Liver (tissue), 8 donors: ENCODE measurements at regions not wholly inside any gene's neighbourhood (a gene's known extent, or its start where the extent isn't known, plus 50 kb on each side); places are given as distances from the start of the nearest gene placed in this dataset.

Experiments
- DNase-seq: peaks from one replicate; pipeline ENCODE4 v3.0.0-alpha.2; 2017; ENCODE audit warnings: low spot score
- H3K27ac ChIP-seq, 2 donors: one replicate each; pipeline ENCODE4 v1.7.0; 2013; ENCODE audit warnings: inconsistent platforms in 2 of 2, low read length in 2 of 2, control low read depth in 1 of 2, low read depth in 1 of 2, mild to moderate bottlenecking in 1 of 2
- H3K27me3 ChIP-seq, 4 donors: one replicate each; pipeline versions ENCODE4 v1.6.1 to v1.7.0; 2013; ENCODE audit warnings: low read length in 3 of 4, inconsistent platforms in 1 of 4, mild to moderate bottlenecking in 1 of 4, moderate library complexity in 1 of 4; ENCODE audit not compliant: control insufficient read depth in 4 of 4, insufficient read depth in 4 of 4
- H3K36me3 ChIP-seq, 4 donors: one replicate each; pipeline versions ENCODE4 v1.6.1 to v1.7.0; 2013; ENCODE audit warnings: low read length in 3 of 4, mild to moderate bottlenecking in 3 of 4, low read depth in 1 of 4, moderate library complexity in 1 of 4; ENCODE audit not compliant: control insufficient read depth in 4 of 4, insufficient read depth in 3 of 4
- H3K4me1 ChIP-seq, 4 donors: one replicate each; pipeline versions ENCODE4 v1.6.1 to v1.7.0; 2013; ENCODE audit warnings: low read length in 3 of 4, mild to moderate bottlenecking in 3 of 4, moderate library complexity in 1 of 4; ENCODE audit not compliant: control insufficient read depth in 4 of 4, insufficient read depth in 4 of 4
- H3K4me3 ChIP-seq, 3 donors: one replicate each; pipeline versions ENCODE4 v1.6.1 to v1.7.0; 2013; ENCODE audit warnings: low read length in 3 of 3, control low read depth in 1 of 3, low read depth in 1 of 3, mild to moderate bottlenecking in 1 of 3
- H3K9ac ChIP-seq, 2 donors: one replicate each; pipeline ENCODE4 v1.7.0; 2013; ENCODE audit warnings: low read length in 2 of 2, mild to moderate bottlenecking in 2 of 2, moderate library complexity in 2 of 2, control low read depth in 1 of 2, low read depth in 1 of 2
- H3K9me3 ChIP-seq, 4 donors: one replicate each; pipeline versions ENCODE4 v1.6.1 to v1.7.0; 2013; ENCODE audit warnings: low read length in 3 of 4; ENCODE audit not compliant: control insufficient read depth in 4 of 4
- EGR1 ChIP-seq, 2 donors: IDR thresholded peaks; 2 replicates each; pipeline ENCODE4 v1.6.1; 2016 to 2018; ENCODE audit warnings: antibody characterized with exemption in 2 of 2, low read depth in 2 of 2
- FOXA1 ChIP-seq: IDR thresholded peaks from 2 replicates; pipeline ENCODE4 v1.6.1; 2016; ENCODE audit warnings: antibody characterized with exemption
- FOXA2 ChIP-seq: IDR thresholded peaks from 2 replicates; pipeline ENCODE4 v1.6.1; 2016; ENCODE audit warnings: antibody characterized with exemption
- GABPA ChIP-seq, 2 donors: IDR thresholded peaks in 1 of 2; conservative IDR thresholded peaks in 1 of 2; 2 replicates each; pipeline ENCODE4 v1.6.1; 2016; ENCODE audit warnings: antibody characterized with exemption in 2 of 2, mild to moderate bottlenecking in 1 of 2, moderate library complexity in 1 of 2
- HNF4A ChIP-seq, 2 donors: conservative IDR thresholded peaks; 2 replicates each; pipeline ENCODE4 v1.6.1; 2016; ENCODE audit warnings: antibody characterized with exemption in 2 of 2, mild to moderate bottlenecking in 2 of 2
- HNF4G ChIP-seq: IDR thresholded peaks from 2 replicates; pipeline ENCODE4 v1.6.1; 2016; ENCODE audit warnings: antibody characterized with exemption
- JUND ChIP-seq, 2 donors: IDR thresholded peaks; 2 replicates each; pipeline ENCODE4 v1.6.1; 2016; ENCODE audit warnings: antibody characterized with exemption in 2 of 2
- RAD21 ChIP-seq, 2 donors: IDR thresholded peaks; 2 replicates each; pipeline ENCODE4 v1.6.1; 2016; ENCODE audit warnings: antibody characterized with exemption in 2 of 2, mild to moderate bottlenecking in 2 of 2
- RXRA ChIP-seq, 2 donors: IDR thresholded peaks; 2 replicates each; pipeline ENCODE4 v1.6.1; 2017 to 2018; ENCODE audit warnings: antibody characterized with exemption in 2 of 2, mild to moderate bottlenecking in 1 of 2
- SP1 ChIP-seq: IDR thresholded peaks from 2 replicates; pipeline ENCODE4 v1.6.1; 2018; ENCODE audit warnings: antibody characterized with exemption, mild to moderate bottlenecking
- TAF1 ChIP-seq: conservative IDR thresholded peaks from 2 replicates; pipeline ENCODE4 v1.6.1; 2016; ENCODE audit warnings: antibody characterized with exemption, mild to moderate bottlenecking
- YY1 ChIP-seq: IDR thresholded peaks from 2 replicates; pipeline ENCODE4 v1.6.1; 2016; ENCODE audit warnings: antibody characterized with exemption, mild to moderate bottlenecking
- WGBS: extraction: QIAGEN DNeasy Blood & Tissue Kit; methylation state at CpG from one replicate; pipeline ENCODE4 v1.1.7; 2013; 5-methylcytosine and 5-hydroxymethylcytosine counted together
- TF ChIP-seq, protein P1 (sequence below): fragments of 150-350 bp; IDR thresholded peaks from 2 replicates; pipeline ENCODE4 v1.5.1; 2017; ENCODE audit warnings: improper control_type of control experiment, low read depth, low read length; ENCODE audit not compliant: missing input control
- TF ChIP-seq, protein P2 (sequence below): IDR thresholded peaks from 2 replicates; pipeline ENCODE4 v1.6.1; 2016; ENCODE audit warnings: antibody characterized with exemption
- TF ChIP-seq, protein P3 (sequence below): IDR thresholded peaks from 2 replicates; pipeline ENCODE4 v1.6.1; 2016; ENCODE audit warnings: antibody characterized with exemption, mild to moderate bottlenecking
- TF ChIP-seq, protein P4 (sequence below): IDR thresholded peaks from 2 replicates; pipeline ENCODE4 v1.6.1; 2016; ENCODE audit warnings: antibody characterized with exemption
- donor health status: healthy.
- donor health status: healthy.
- donor health status: healthy.
- donor health status: healthy.
- donor health status: healthy.

DNA sequence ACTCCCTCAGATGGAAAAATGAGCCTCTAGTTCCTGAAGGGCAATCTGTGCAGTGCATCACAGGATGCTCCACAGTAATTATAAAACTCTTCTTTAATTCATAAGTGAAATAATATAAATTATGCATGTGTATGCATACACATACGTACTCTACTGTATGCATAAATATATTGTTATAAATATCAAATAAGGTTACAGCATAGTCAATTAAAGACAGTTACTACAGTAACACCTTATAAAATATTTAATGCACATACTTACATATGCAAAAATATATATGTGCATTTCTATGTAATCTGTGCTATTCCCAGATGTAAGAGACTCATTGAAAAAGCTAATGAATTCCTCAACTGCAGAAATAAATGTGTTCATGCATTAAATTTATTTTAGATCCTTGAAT is 1515.1 kb downstream of the CDH11 start:
- 56% methylated on average over 1 of the region's 1 CpG for WGBS
- Histone ChIP-seq H3K27ac (no peak overlapping the region), H3K4me1 (no peaks in the 10 kb centered on the region), H3K9me3 (peaks cover 0 to 2% (median 0%) of the 10 kb centered on the region in 4 donors), H3K9ac (no peak overlapping the region), H3K4me3 (no peak overlapping the region), H3K27me3 (no peaks in the 10 kb centered on the region), H3K36me3 (no peaks in the 10 kb centered on the region)
- no peak for DNase-seq
- no peak for TF ChIP-seq TAF1
- no peak for TF ChIP-seq FOXA2
- no peak for TF ChIP-seq HNF4G
- no peak for TF ChIP-seq HNF4A (conservative IDR thresholded peaks at IDR 0.05)
- TF ChIP-seq EGR1 (IDR thresholded peaks at IDR 0.05; ENCODE audit: low read depth in 2 of 2) = no peak
- TF ChIP-seq, protein P1, sequence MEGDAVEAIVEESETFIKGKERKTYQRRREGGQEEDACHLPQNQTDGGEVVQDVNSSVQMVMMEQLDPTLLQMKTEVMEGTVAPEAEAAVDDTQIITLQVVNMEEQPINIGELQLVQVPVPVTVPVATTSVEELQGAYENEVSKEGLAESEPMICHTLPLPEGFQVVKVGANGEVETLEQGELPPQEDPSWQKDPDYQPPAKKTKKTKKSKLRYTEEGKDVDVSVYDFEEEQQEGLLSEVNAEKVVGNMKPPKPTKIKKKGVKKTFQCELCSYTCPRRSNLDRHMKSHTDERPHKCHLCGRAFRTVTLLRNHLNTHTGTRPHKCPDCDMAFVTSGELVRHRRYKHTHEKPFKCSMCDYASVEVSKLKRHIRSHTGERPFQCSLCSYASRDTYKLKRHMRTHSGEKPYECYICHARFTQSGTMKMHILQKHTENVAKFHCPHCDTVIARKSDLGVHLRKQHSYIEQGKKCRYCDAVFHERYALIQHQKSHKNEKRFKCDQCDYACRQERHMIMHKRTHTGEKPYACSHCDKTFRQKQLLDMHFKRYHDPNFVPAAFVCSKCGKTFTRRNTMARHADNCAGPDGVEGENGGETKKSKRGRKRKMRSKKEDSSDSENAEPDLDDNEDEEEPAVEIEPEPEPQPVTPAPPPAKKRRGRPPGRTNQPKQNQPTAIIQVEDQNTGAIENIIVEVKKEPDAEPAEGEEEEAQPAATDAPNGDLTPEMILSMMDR = no peak
- TF ChIP-seq GABPA (IDR thresholded peaks at IDR 0.05 in 1 of 2, conservative IDR thresholded peaks at IDR 0.05 in 1 of 2) = no peak
- TF ChIP-seq, protein P2, sequence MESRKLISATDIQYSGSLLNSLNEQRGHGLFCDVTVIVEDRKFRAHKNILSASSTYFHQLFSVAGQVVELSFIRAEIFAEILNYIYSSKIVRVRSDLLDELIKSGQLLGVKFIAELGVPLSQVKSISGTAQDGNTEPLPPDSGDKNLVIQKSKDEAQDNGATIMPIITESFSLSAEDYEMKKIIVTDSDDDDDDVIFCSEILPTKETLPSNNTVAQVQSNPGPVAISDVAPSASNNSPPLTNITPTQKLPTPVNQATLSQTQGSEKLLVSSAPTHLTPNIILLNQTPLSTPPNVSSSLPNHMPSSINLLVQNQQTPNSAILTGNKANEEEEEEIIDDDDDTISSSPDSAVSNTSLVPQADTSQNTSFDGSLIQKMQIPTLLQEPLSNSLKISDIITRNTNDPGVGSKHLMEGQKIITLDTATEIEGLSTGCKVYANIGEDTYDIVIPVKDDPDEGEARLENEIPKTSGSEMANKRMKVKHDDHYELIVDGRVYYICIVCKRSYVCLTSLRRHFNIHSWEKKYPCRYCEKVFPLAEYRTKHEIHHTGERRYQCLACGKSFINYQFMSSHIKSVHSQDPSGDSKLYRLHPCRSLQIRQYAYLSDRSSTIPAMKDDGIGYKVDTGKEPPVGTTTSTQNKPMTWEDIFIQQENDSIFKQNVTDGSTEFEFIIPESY = no peak

DNA sequence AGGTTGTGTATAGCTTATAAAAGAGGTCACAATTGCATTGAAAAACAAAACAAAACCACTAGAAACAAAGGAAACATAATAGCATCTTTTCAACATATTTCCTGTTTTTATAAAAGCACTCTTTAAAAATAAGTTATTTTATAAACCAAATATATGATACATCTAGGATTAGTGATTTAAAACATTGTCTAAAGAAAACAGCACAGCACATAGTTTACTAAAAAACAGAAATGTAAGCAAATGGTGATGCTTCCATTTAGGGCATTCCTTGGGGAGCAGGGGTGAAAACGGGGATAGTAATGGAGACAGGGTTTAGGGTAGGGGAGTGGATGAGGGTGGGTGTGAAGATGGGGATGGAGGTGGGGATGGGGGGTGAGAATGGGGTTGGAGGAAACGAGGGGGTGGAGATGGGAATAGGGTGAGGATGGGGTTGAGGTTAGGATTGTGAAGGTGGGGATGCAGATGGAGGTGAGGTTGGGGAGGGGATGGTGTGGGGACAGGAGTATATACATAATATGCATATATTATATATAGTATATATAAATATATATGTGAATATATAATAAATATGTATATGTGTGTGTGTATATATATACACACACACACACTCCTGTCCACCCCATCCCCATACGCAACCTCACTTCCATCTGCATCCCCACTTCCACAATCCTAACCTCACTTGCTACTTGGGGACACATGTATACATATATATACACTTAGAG is 1519.5 kb downstream of the CDH11 start:
- 48% methylated on average over 3 of the region's 3 CpGs for WGBS

More for the DNA sequence above, 1519.5 kb downstream of the CDH11 start:
- Histone ChIP-seq H3K9me3 (no peaks in the 10 kb centered on the region), H3K4me3 (no peak overlapping the region), H3K4me1 (no peaks in the 10 kb centered on the region), H3K36me3 (no peaks in the 10 kb centered on the region), H3K27ac (no peak overlapping the region), H3K9ac (no peak overlapping the region), H3K27me3 (no peaks in the 10 kb centered on the region)
- DNase-seq = no peak
- TF ChIP-seq JUND (IDR thresholded peaks at IDR 0.05) (no peak), TAF1 (no peak), FOXA1 (no peak), HNF4A (conservative IDR thresholded peaks at IDR 0.05) (no peak), HNF4G (no peak), SP1 (no peak), YY1 (no peak), RAD21 (IDR thresholded peaks at IDR 0.05) (no peak), RXRA (IDR thresholded peaks at IDR 0.05) (no peak), GABPA (IDR thresholded peaks at IDR 0.05 in 1 of 2, conservative IDR thresholded peaks at IDR 0.05 in 1 of 2) (no peak), FOXA2 (no peak)
- TF ChIP-seq, protein P3, sequence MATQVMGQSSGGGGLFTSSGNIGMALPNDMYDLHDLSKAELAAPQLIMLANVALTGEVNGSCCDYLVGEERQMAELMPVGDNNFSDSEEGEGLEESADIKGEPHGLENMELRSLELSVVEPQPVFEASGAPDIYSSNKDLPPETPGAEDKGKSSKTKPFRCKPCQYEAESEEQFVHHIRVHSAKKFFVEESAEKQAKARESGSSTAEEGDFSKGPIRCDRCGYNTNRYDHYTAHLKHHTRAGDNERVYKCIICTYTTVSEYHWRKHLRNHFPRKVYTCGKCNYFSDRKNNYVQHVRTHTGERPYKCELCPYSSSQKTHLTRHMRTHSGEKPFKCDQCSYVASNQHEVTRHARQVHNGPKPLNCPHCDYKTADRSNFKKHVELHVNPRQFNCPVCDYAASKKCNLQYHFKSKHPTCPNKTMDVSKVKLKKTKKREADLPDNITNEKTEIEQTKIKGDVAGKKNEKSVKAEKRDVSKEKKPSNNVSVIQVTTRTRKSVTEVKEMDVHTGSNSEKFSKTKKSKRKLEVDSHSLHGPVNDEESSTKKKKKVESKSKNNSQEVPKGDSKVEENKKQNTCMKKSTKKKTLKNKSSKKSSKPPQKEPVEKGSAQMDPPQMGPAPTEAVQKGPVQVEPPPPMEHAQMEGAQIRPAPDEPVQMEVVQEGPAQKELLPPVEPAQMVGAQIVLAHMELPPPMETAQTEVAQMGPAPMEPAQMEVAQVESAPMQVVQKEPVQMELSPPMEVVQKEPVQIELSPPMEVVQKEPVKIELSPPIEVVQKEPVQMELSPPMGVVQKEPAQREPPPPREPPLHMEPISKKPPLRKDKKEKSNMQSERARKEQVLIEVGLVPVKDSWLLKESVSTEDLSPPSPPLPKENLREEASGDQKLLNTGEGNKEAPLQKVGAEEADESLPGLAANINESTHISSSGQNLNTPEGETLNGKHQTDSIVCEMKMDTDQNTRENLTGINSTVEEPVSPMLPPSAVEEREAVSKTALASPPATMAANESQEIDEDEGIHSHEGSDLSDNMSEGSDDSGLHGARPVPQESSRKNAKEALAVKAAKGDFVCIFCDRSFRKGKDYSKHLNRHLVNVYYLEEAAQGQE = no peak
- TF ChIP-seq, protein P4, sequence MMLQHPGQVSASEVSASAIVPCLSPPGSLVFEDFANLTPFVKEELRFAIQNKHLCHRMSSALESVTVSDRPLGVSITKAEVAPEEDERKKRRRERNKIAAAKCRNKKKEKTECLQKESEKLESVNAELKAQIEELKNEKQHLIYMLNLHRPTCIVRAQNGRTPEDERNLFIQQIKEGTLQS = no peak
- TF ChIP-seq, protein P1 = no peak
